ENCODE measurements at regions not wholly inside any gene's neighbourhood (a gene's known extent, or its start where the extent isn't known, plus 50 kb on each side); places are given as distances from the start of the nearest gene placed in this dataset.

- TF ChIP-seq EP300 (IDR thresholded peaks at IDR 0.05) (no peak), POLR2A (IDR thresholded peaks at IDR 0.05) (no peak), CTCF (IDR thresholded peaks at IDR 0.05) (no peak)
- WGBS, 2 donors = 79 to 84% methylated on average over 1 of the region's 1 CpG
- no peak overlapping the region for H3K4me3 ChIP-seq
- no peak for DNase-seq (ENCODE audit: low spot score in 2 of 2)
- H3K27ac ChIP-seq = no peak overlapping the region
- H3K9me3 ChIP-seq = no peaks in the 10 kb centered on the region
- H3K36me3 ChIP-seq = no peaks in the 10 kb centered on the region
- H3K27me3 ChIP-seq = no peaks in the 10 kb centered on the region
- no peaks in the 10 kb centered on the region for H3K4me1 ChIP-seq
Observed at GRCh38 chr10:93255546-93255945, 181.9 kb downstream of the CYP26A1 start.

All from tibial nerve (tissue), 4 donors.